ENCODE measurements at regions not wholly inside any gene's neighbourhood (a gene's known extent, or its start where the extent isn't known, plus 50 kb on each side); places are given as distances from the start of the nearest gene placed in this dataset.

- H3K4me3 ChIP-seq = no peak overlapping the region
- no peaks in the 10 kb centered on the region for H3K4me1 ChIP-seq (replicated peaks in 1 of 2)
- intact Hi-C loops (cut with DNase I) = no loop called here
- no peak for TF ChIP-seq POLR2A (IDR thresholded peaks at IDR 0.05)
- TF ChIP-seq, protein P1, sequence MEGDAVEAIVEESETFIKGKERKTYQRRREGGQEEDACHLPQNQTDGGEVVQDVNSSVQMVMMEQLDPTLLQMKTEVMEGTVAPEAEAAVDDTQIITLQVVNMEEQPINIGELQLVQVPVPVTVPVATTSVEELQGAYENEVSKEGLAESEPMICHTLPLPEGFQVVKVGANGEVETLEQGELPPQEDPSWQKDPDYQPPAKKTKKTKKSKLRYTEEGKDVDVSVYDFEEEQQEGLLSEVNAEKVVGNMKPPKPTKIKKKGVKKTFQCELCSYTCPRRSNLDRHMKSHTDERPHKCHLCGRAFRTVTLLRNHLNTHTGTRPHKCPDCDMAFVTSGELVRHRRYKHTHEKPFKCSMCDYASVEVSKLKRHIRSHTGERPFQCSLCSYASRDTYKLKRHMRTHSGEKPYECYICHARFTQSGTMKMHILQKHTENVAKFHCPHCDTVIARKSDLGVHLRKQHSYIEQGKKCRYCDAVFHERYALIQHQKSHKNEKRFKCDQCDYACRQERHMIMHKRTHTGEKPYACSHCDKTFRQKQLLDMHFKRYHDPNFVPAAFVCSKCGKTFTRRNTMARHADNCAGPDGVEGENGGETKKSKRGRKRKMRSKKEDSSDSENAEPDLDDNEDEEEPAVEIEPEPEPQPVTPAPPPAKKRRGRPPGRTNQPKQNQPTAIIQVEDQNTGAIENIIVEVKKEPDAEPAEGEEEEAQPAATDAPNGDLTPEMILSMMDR (IDR thresholded peaks at IDR 0.05) = no peak
- WGBS, 4 donors = 81 to 91% (median 84%) methylated on average over 2 of the region's 2 CpGs
- DNase-seq = no peak
- no peaks in the 10 kb centered on the region for H3K36me3 ChIP-seq (replicated peaks in 1 of 2)
- H3K9me3 ChIP-seq (replicated peaks in 1 of 3) = no peaks in the 10 kb centered on the region
- H3K27me3 ChIP-seq = no peaks in the 10 kb centered on the region
- no peak overlapping the region for H3K27ac ChIP-seq
Measured at GRCh38 chr12:77334806-77335205, 269.4 kb upstream of the E2F7 start.

GRCh38 chr12:77328326-77328725 lies 263.0 kb upstream of the E2F7 start:
- intact Hi-C loops (cut with DNase I) = no loop called here

GRCh38 chr12:77325511-77326236 lies 260.3 kb upstream of the E2F7 start:
- peak overlapping the region in 2 of 4 donors; percentile 45 to 67 for H3K4me3 ChIP-seq
- TF ChIP-seq, protein P1 (IDR thresholded peaks at IDR 0.05) = no peak
- TF ChIP-seq POLR2A (IDR thresholded peaks at IDR 0.05) = no peak
- intact Hi-C loops (cut with DNase I) = no loop called here
- no peak overlapping the region for H3K27ac ChIP-seq
- WGBS, 4 donors = 6 to 10% (median 7%) methylated on average over 25 to 30 of the region's 30 CpGs
- peaks cover 7% of the 10 kb centered on the region for H3K27me3 ChIP-seq
- no peaks in the 10 kb centered on the region for H3K9me3 ChIP-seq (replicated peaks in 1 of 3)
- H3K36me3 ChIP-seq (replicated peaks in 1 of 2) = no peaks in the 10 kb centered on the region
- DNase-seq = peak in 1 of 7 donors; percentile 9
- H3K4me1 ChIP-seq (replicated peaks in 1 of 2) = no peaks in the 10 kb centered on the region

More at GRCh38 chr12:77328326-77328725, 263.0 kb upstream of the E2F7 start:
- H3K27ac ChIP-seq = no peak overlapping the region
- TF ChIP-seq, protein P1 (IDR thresholded peaks at IDR 0.05) = no peak
- no peak for TF ChIP-seq POLR2A (IDR thresholded peaks at IDR 0.05)
- DNase-seq = no peak
- H3K4me1 ChIP-seq (replicated peaks in 1 of 2) = no peaks in the 10 kb centered on the region
- H3K4me3 ChIP-seq = no peak overlapping the region
- H3K36me3 ChIP-seq (replicated peaks in 1 of 2) = no peaks in the 10 kb centered on the region
- 75 to 84% (median 80%) methylated on average over 7 of the region's 7 CpGs for WGBS, 4 donors
- H3K27me3 ChIP-seq = peaks cover 7% of the 10 kb centered on the region
- no peaks in the 10 kb centered on the region for H3K9me3 ChIP-seq (replicated peaks in 1 of 3)

- DNase-seq = peak; percentile 28 to 78 (median 48)
- no peaks in the 10 kb centered on the region for H3K4me1 ChIP-seq (replicated peaks in 1 of 2)
- H3K27ac ChIP-seq = peak overlapping the region in 1 of 5 donors; percentile 5
- no peaks in the 10 kb centered on the region for H3K36me3 ChIP-seq (replicated peaks in 1 of 2)
- intact Hi-C loops (cut with DNase I) = no loop called here
- no peak for TF ChIP-seq POLR2A (IDR thresholded peaks at IDR 0.05)
- TF ChIP-seq, protein P1 (IDR thresholded peaks at IDR 0.05) = peak in 2 of 6 experiments; percentile 17 to 30
- peak overlapping the region in 2 of 4 donors; percentile 45 to 67 for H3K4me3 ChIP-seq
- H3K9me3 ChIP-seq (replicated peaks in 1 of 3) = no peaks in the 10 kb centered on the region
- WGBS, 4 donors = 0 to 1% (median 1%) methylated on average over 38 to 64 of the region's 64 CpGs
- peaks cover 7% of the 10 kb centered on the region for H3K27me3 ChIP-seq
Measured at GRCh38 chr12:77324763-77325468, 259.5 kb upstream of the E2F7 start.

Data from adrenal gland (tissue), 9 donors.